ENCODE measurements at regions not wholly inside any gene's neighbourhood (a gene's known extent, or its start where the extent isn't known, plus 50 kb on each side); places are given as distances from the start of the nearest gene placed in this dataset.

DNA sequence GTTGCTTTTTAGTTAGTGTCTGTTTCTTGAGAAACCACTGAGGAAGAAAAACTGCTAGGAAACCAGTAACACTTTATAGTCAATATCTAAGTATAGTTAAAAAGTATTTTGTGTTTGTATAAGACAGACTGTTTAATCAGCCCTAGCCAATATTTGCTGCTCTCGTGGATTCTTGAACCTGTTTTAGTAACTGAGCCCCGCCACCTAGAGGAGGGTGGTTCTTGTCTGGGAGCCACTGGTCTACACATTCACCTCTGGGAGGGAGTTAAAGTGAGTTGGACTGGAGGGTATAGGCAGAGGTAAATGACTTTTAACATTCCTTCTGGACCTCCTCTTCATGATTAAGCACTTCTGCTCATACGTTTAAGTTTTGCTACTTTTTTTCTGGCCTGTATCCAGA, 117.2 kb downstream of the SPATA31D1 start:
- Histone ChIP-seq H3K9me3 (ENCODE audit: severe bottlenecking) (no peaks in the 10 kb centered on the region), H3K27ac (ENCODE audit: poor library complexity, severe bottlenecking) (no peak overlapping the region), H3K27me3 (ENCODE audit: insufficient read depth, poor library complexity, severe bottlenecking) (no peaks in the 10 kb centered on the region), H3K4me1 (ENCODE audit: insufficient read depth, poor library complexity, severe bottlenecking) (no peaks in the 10 kb centered on the region), H3K4me3 (ENCODE audit: severe bottlenecking) (no peak overlapping the region), H3K36me3 (ENCODE audit: low read depth) (no peaks in the 10 kb centered on the region)
- DNase-seq (ENCODE audit: low spot score) (no peak), ATAC-seq (ENCODE audit: low read depth) (no peak)
- TF ChIP-seq, protein P1, sequence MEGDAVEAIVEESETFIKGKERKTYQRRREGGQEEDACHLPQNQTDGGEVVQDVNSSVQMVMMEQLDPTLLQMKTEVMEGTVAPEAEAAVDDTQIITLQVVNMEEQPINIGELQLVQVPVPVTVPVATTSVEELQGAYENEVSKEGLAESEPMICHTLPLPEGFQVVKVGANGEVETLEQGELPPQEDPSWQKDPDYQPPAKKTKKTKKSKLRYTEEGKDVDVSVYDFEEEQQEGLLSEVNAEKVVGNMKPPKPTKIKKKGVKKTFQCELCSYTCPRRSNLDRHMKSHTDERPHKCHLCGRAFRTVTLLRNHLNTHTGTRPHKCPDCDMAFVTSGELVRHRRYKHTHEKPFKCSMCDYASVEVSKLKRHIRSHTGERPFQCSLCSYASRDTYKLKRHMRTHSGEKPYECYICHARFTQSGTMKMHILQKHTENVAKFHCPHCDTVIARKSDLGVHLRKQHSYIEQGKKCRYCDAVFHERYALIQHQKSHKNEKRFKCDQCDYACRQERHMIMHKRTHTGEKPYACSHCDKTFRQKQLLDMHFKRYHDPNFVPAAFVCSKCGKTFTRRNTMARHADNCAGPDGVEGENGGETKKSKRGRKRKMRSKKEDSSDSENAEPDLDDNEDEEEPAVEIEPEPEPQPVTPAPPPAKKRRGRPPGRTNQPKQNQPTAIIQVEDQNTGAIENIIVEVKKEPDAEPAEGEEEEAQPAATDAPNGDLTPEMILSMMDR (IDR thresholded peaks at IDR 0.05; ENCODE audit: poor library complexity, severe bottlenecking) = no peak

DNA sequence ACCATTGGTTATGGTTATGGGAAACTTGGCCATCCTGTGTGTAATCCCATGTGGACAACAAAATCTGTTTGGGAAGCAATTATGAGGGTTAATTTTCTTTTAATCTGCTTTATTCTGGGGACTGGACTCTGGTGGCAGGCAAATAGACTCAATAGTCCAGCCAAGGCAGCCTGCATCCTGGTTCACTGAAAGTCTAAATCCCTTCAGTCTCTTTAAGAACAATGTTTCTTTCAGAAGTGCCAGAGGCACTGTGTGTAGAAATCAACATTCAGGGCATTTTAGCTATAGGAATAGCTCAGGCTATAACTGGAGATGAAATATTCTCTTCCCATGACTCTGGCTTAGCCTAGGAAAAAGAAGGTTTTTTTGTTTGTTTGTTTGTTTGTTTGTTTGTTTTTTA, 118.0 kb downstream of the SPATA31D1 start:
- no peaks in the 10 kb centered on the region for H3K27me3 ChIP-seq (ENCODE audit: insufficient read depth, poor library complexity, severe bottlenecking)
- H3K4me3 ChIP-seq (ENCODE audit: severe bottlenecking) = no peak overlapping the region
- DNase-seq (ENCODE audit: low spot score) (no peak), ATAC-seq (ENCODE audit: low read depth) (no peak)
- H3K27ac ChIP-seq (ENCODE audit: poor library complexity, severe bottlenecking) = no peak overlapping the region
- no peaks in the 10 kb centered on the region for H3K36me3 ChIP-seq (ENCODE audit: low read depth)
- TF ChIP-seq, protein P1 (IDR thresholded peaks at IDR 0.05; ENCODE audit: poor library complexity, severe bottlenecking) = no peak
- H3K9me3 ChIP-seq (ENCODE audit: severe bottlenecking) = no peaks in the 10 kb centered on the region
- H3K4me1 ChIP-seq (ENCODE audit: insufficient read depth, poor library complexity, severe bottlenecking) = no peaks in the 10 kb centered on the region

DNA sequence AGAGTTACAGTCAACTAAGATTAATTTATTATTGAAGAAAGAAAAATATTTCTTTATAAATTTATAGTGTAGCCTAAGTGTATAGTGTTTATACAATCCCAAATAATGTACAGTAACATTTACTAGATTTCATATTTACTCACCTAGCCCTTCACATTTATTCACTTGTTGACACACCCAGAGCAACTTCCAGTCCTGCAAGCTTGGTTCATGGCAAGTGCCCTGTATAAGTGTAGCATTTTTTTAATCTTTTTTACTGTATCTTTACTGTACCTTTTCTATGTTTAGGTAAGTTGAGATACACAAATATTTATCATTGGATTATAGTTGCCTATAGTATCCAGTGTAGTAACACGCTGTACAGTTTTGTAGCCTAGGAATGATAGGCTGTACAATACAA, 119.9 kb downstream of the SPATA31D1 start:
- no peak for DNase-seq (ENCODE audit: low spot score)
- Histone ChIP-seq H3K4me3 (ENCODE audit: severe bottlenecking) (no peak overlapping the region), H3K9me3 (ENCODE audit: severe bottlenecking) (no peaks in the 10 kb centered on the region), H3K27me3 (ENCODE audit: insufficient read depth, poor library complexity, severe bottlenecking) (no peaks in the 10 kb centered on the region), H3K36me3 (ENCODE audit: low read depth) (no peaks in the 10 kb centered on the region), H3K27ac (ENCODE audit: poor library complexity, severe bottlenecking) (no peak overlapping the region), H3K4me1 (ENCODE audit: insufficient read depth, poor library complexity, severe bottlenecking) (no peaks in the 10 kb centered on the region)
- ATAC-seq (ENCODE audit: low read depth) = no peak
- TF ChIP-seq, protein P1 (IDR thresholded peaks at IDR 0.05; ENCODE audit: poor library complexity, severe bottlenecking) = no peak

DNA sequence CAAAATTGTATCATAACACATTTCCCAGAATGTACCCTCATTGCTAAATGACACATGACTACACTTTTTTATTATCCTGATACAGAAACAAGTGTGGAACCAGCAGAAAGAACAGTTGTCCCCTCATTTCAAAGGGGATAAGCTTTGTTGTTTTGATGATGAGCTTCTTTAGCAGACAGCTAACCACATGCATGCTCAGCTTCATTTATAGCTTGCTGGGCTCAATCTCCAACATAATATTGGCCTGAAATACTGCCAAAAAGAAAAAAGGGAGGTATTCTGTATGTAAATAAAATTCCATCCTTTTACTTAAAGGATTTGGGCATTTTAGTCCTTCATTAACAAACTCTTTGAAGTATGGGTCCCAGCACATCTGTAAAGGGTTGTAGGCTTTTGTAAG, 120.4 kb downstream of the SPATA31D1 start:
- H3K4me1 ChIP-seq (ENCODE audit: insufficient read depth, poor library complexity, severe bottlenecking) = no peaks in the 10 kb centered on the region
- no peak for DNase-seq (ENCODE audit: low spot score)
- no peak for ATAC-seq (ENCODE audit: low read depth)
- TF ChIP-seq, protein P1 (IDR thresholded peaks at IDR 0.05; ENCODE audit: poor library complexity, severe bottlenecking) = no peak
- no peaks in the 10 kb centered on the region for H3K27me3 ChIP-seq (ENCODE audit: insufficient read depth, poor library complexity, severe bottlenecking)
- no peak overlapping the region for H3K27ac ChIP-seq (ENCODE audit: poor library complexity, severe bottlenecking)
- H3K9me3 ChIP-seq (ENCODE audit: severe bottlenecking) = no peaks in the 10 kb centered on the region
- no peaks in the 10 kb centered on the region for H3K36me3 ChIP-seq (ENCODE audit: low read depth)
- no peak overlapping the region for H3K4me3 ChIP-seq (ENCODE audit: severe bottlenecking)

DNA sequence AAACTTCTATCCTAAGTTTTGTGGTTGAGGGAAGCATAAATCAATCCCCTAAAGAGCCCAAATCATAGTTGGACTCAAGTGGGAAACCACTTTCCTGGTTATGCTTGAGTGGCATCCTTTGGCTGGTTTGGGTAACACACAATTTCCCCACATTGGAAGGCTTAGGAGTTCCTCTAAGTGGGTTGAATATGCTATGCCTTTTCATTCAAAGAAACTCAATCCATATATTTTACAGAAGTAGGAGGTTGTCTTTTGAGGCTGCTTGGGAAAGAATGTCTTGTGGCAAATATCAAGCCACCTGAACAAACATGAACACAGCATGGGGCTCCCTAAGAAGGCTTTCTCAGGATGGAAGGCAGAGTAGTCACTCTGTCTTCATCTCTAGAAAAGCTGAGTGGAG, 121.1 kb downstream of the SPATA31D1 start:
- TF ChIP-seq, protein P1 (IDR thresholded peaks at IDR 0.05; ENCODE audit: poor library complexity, severe bottlenecking) = no peak
- H3K27me3 ChIP-seq (ENCODE audit: insufficient read depth, poor library complexity, severe bottlenecking) = no peaks in the 10 kb centered on the region
- DNase-seq (ENCODE audit: low spot score) = no peak
- no peaks in the 10 kb centered on the region for H3K4me1 ChIP-seq (ENCODE audit: insufficient read depth, poor library complexity, severe bottlenecking)
- no peaks in the 10 kb centered on the region for H3K36me3 ChIP-seq (ENCODE audit: low read depth)
- H3K27ac ChIP-seq (ENCODE audit: poor library complexity, severe bottlenecking) = no peak overlapping the region
- no peak for ATAC-seq (ENCODE audit: low read depth)
- H3K4me3 ChIP-seq (ENCODE audit: severe bottlenecking) = no peak overlapping the region
- H3K9me3 ChIP-seq (ENCODE audit: severe bottlenecking) = no peaks in the 10 kb centered on the region

Measured in RWPE2 (cell line).